Astrocyte (in vitro differentiated cells and primary cell): ENCODE measurements at regions not wholly inside any gene's neighbourhood (a gene's known extent, or its start where the extent isn't known, plus 50 kb on each side); places are given as distances from the start of the nearest gene placed in this dataset.

ENCODE experiments used
- DNase-seq: peaks from one replicate; pipeline ENCODE4 v3.0.0-alpha.2; 2010; ENCODE audit warnings: low read depth
- FAIRE-seq: peaks from 2 replicates; lab custom pipeline; 2011; peaks lifted over from hg19 to GRCh38; lab: Jason Lieb, UNC
- H2AFZ ChIP-seq: 2 replicates; pipeline ENCODE4 v1.6.0; 2012; ENCODE audit warnings: low read depth, low read length, inconsistent platforms
- H3K27ac ChIP-seq: 2 replicates; pipeline ENCODE4 v1.5.1; 2011; ENCODE audit warnings: low read depth, low read length, inconsistent platforms
- H3K27me3 ChIP-seq: 2 replicates; pipeline ENCODE4 v1.6.0; 2011; ENCODE audit warnings: low read length, inconsistent platforms; ENCODE audit not compliant: insufficient read depth
- H3K36me3 ChIP-seq: 2 replicates; pipeline ENCODE4 v1.5.1; 2011; ENCODE audit warnings: low read length, inconsistent platforms; ENCODE audit not compliant: insufficient read depth
- H3K4me1 ChIP-seq: 2 replicates; pipeline ENCODE4 v1.5.1; 2011; ENCODE audit warnings: low read length, inconsistent platforms; ENCODE audit not compliant: insufficient read depth
- H3K4me2 ChIP-seq: 2 replicates; pipeline ENCODE4 v1.6.0; 2012; ENCODE audit warnings: low read length, inconsistent platforms
- H3K4me3 ChIP-seq: 2 replicates; pipeline ENCODE4 v1.5.1; 2011; ENCODE audit warnings: low read depth, mild to moderate bottlenecking, low read length, inconsistent platforms; ENCODE audit not compliant: insufficient read depth
- H3K79me2 ChIP-seq: 2 replicates; pipeline ENCODE4 v1.6.0; 2012; ENCODE audit warnings: mild to moderate bottlenecking, low read length, inconsistent platforms; ENCODE audit not compliant: insufficient read depth
- H3K9ac ChIP-seq: 2 replicates; pipeline ENCODE4 v1.6.0; 2012; ENCODE audit warnings: mild to moderate bottlenecking, low read length, inconsistent platforms
- H3K9me3 ChIP-seq: 2 replicates; pipeline ENCODE4 v1.5.1; 2012; ENCODE audit warnings: low read depth, mild to moderate bottlenecking, low read length, inconsistent platforms; ENCODE audit not compliant: insufficient read depth
- H4K20me1 ChIP-seq: 2 replicates; pipeline ENCODE4 v1.6.0; 2012; ENCODE audit warnings: low read length, inconsistent platforms; ENCODE audit not compliant: insufficient read depth
- H3K27ac Mint-ChIP-seq: one replicate; pipeline ENCODE4 v1.8.0; 2021; ENCODE audit warnings: mild to moderate bottlenecking, mixed read lengths; ENCODE audit not compliant: unreplicated experiment
- H3K27me3 Mint-ChIP-seq: one replicate; pipeline ENCODE4 v1.8.0; 2021; ENCODE audit warnings: low read depth, mixed read lengths; ENCODE audit not compliant: unreplicated experiment
- H3K36me3 Mint-ChIP-seq: one replicate; pipeline ENCODE4 v1.8.0; 2021; ENCODE audit warnings: low read depth, mixed read lengths; ENCODE audit not compliant: unreplicated experiment
- H3K4me1 Mint-ChIP-seq: one replicate; pipeline ENCODE4 v1.8.0; 2021; ENCODE audit warnings: low read depth, mixed read lengths; ENCODE audit not compliant: unreplicated experiment
- H3K4me3 Mint-ChIP-seq: one replicate; pipeline ENCODE4 v1.8.0; 2021; ENCODE audit warnings: mild to moderate bottlenecking, moderate library complexity, mixed read lengths; ENCODE audit not compliant: unreplicated experiment
- H3K9me3 Mint-ChIP-seq: one replicate; pipeline ENCODE4 v1.8.0; 2021; ENCODE audit warnings: mild to moderate bottlenecking, mixed read lengths; ENCODE audit not compliant: unreplicated experiment
- CTCF ChIP-seq: IDR thresholded peaks from 2 replicates; pipeline ENCODE4 v1.5.1; 2011; ENCODE audit warnings: low read depth, mild to moderate bottlenecking, inconsistent platforms, low read length, moderate library complexity; ENCODE audit not compliant: insufficient read depth
- EZH2 ChIP-seq: IDR thresholded peaks from 2 replicates; pipeline ENCODE4 v1.6.1; 2012; ENCODE audit warnings: mild to moderate bottlenecking, low read length, inconsistent platforms; ENCODE audit not compliant: insufficient read depth

GRCh38 chrX:147351644-147352043, 537.1 kb upstream of the CXorf51A start:
- Mint-ChIP-seq H3K4me3 (no peak overlapping the region), H3K27ac (no peak overlapping the region), H3K4me1 (no peaks in the 10 kb centered on the region), H3K9me3 (peaks cover 2% of the 10 kb centered on the region), H3K27me3 (no peaks in the 10 kb centered on the region), H3K36me3 (no peaks in the 10 kb centered on the region)
- Histone ChIP-seq H3K9ac (no peak overlapping the region), H3K36me3 (no peaks in the 10 kb centered on the region), H3K4me1 (no peaks in the 10 kb centered on the region), H3K27me3 (no peaks in the 10 kb centered on the region), H3K9me3 (no peaks in the 10 kb centered on the region), H2AFZ (no peak overlapping the region), H3K79me2 (no peaks in the 10 kb centered on the region), H3K27ac (no peak overlapping the region), H4K20me1 (no peaks in the 10 kb centered on the region), H3K4me3 (no peak overlapping the region), H3K4me2 (no peak overlapping the region)
- FAIRE-seq (peak; percentile 20), DNase-seq (no peak)
- TF ChIP-seq CTCF (no peak), EZH2 (no peak)

GRCh38 chrX:147343467-147343866, 528.9 kb upstream of the CXorf51A start:
- H3K36me3 ChIP-seq = no peaks in the 10 kb centered on the region
- H3K4me1 ChIP-seq = no peaks in the 10 kb centered on the region
- Mint-ChIP-seq H3K27ac (no peak overlapping the region), H3K4me3 (no peak overlapping the region), H3K27me3 (no peaks in the 10 kb centered on the region), H3K9me3 (no peaks in the 10 kb centered on the region), H3K36me3 (no peaks in the 10 kb centered on the region), H3K4me1 (no peaks in the 10 kb centered on the region)
- H3K4me2 ChIP-seq = no peak overlapping the region
- no peak overlapping the region for H3K27ac ChIP-seq
- no peaks in the 10 kb centered on the region for H3K79me2 ChIP-seq
- DNase-seq = no peak
- no peak for TF ChIP-seq EZH2
- TF ChIP-seq CTCF = no peak
- no peaks in the 10 kb centered on the region for H4K20me1 ChIP-seq
- FAIRE-seq = no peak
- no peaks in the 10 kb centered on the region for H3K27me3 ChIP-seq
- H2AFZ ChIP-seq = no peak overlapping the region
- H3K9me3 ChIP-seq = no peaks in the 10 kb centered on the region
- no peak overlapping the region for H3K4me3 ChIP-seq
- H3K9ac ChIP-seq = no peak overlapping the region

GRCh38 chrX:147342197-147342596, 527.7 kb upstream of the CXorf51A start:
- H3K36me3 Mint-ChIP-seq = no peaks in the 10 kb centered on the region
- H3K9ac ChIP-seq = no peak overlapping the region
- H4K20me1 ChIP-seq = no peaks in the 10 kb centered on the region

More at GRCh38 chrX:147342197-147342596, 527.7 kb upstream of the CXorf51A start:
- no peaks in the 10 kb centered on the region for H3K27me3 Mint-ChIP-seq
- no peak overlapping the region for H3K4me3 ChIP-seq
- no peaks in the 10 kb centered on the region for H3K4me1 Mint-ChIP-seq
- no peaks in the 10 kb centered on the region for H3K79me2 ChIP-seq
- H3K27ac ChIP-seq = no peak overlapping the region
- DNase-seq (no peak), FAIRE-seq (no peak)
- no peaks in the 10 kb centered on the region for H3K9me3 Mint-ChIP-seq
- H2AFZ ChIP-seq = no peak overlapping the region
- TF ChIP-seq EZH2 (no peak), CTCF (no peak)
- no peak overlapping the region for H3K4me2 ChIP-seq
- no peak overlapping the region for H3K4me3 Mint-ChIP-seq
- no peaks in the 10 kb centered on the region for H3K36me3 ChIP-seq
- no peak overlapping the region for H3K27ac Mint-ChIP-seq
- H3K27me3 ChIP-seq = no peaks in the 10 kb centered on the region
- no peaks in the 10 kb centered on the region for H3K9me3 ChIP-seq
- no peaks in the 10 kb centered on the region for H3K4me1 ChIP-seq
